Stimulated activated CD8-positive, alpha-beta memory T cell treated with anti-CD3 and anti-CD28 coated beads, Interleukin-12 subunit alpha, Interleukin-12 subunit beta, amount 100 ng/mL, for 1 hour (primary cell): ENCODE measurements at regions not wholly inside any gene's neighbourhood (a gene's known extent, or its start where the extent isn't known, plus 50 kb on each side); places are given as distances from the start of the nearest gene placed in this dataset.
"Not testable (repeated sequence)": the region's sequence is repeated elsewhere in the genome, so short reads cannot be mapped to it uniquely, and the experiment has no call there.

Source experiments
- DNase-seq: peaks from one replicate; pipeline ENCODE4 v3.0.0-alpha.2; 2020; ENCODE audit warnings: low read depth

- DNase-seq = no peak
Measured at GRCh38 chr5:104890767-104891166, 1328.2 kb upstream of the NUDT12 start.

DNA sequence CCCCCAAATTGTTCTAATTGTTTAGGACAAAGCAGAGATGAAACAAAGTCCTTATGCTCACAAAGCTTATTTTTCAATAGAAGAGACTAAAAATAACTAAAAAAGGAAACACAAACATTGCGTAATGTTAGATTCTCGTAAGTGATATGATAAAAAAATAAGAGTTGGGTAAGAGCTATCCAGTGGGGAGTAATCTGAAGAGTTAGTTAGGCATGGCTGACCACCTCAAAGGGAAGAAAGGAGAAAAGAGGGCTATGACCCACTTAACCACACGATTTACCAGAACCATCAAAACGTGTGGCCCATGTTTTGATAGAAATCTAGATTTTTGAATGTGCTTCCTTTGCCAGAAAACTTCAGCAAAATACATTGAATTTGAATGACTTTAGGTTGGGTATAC lies 1296.8 kb upstream of the NUDT12 start:
- DNase-seq = no peak

DNA sequence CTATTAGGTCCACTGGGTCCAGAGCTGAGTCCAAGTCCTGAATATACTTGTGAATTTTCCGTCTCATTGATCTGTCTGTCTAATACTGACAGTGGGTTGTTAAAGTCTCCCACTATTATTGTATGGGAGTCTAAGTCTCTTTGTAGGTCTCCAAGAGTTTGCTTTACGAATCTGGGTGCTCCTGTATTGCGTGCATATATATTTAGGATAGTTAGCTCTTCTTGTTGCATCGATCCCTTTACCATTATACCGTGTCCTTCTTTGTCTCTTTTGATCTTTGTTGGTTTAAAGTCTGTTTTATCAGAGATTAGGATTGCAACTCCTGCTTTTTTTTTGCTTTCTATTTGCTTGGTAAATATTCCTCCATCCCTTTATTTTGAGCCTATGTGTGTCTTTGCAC lies 1289.5 kb upstream of the NUDT12 start:
- DNase-seq = not testable (repeated sequence)

DNA sequence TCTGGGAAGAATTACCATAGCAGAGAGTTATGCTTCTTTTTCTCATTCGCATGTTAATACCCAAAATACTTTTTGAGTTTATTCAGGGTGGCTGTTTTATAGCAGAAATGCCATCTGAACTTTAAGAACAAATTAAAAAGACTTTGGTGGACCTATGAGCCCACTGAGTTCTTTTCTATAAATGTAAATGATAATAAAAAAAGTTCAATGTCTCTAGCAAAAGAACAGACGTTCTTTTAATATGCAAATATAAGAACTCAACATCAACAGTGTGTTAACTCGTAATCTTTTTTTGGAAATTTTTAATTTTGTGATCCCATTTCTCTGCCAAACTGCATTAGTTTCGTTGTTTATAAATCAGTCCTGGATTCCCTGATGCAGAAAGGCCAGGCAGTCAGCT lies 1283.0 kb upstream of the NUDT12 start:
- DNase-seq = no peak

DNA sequence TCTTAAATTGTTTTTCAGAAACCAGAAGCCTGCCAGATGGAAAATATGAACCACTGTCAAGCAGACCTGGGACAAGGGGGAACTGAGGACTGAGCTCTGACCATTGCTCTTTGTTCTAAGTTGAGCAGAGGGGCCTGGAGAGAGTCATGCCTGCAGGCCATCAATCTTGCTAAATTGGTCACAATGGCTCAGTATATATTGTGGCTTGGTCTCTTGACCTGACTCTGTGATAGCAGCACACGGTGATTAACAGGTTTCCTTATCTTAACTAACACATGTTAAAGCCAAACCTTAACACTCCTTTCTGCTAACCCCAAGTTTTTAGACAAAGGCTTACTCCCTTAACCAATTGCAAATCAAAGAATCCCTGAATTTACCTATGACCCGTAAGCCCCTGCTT lies 1281.2 kb upstream of the NUDT12 start:
- DNase-seq = no peak

- DNase-seq = no peak
Measured at GRCh38 chr5:104840284-104840683, 1277.7 kb upstream of the NUDT12 start.

GRCh38 chr5:104831515-104831914 lies 1268.9 kb upstream of the NUDT12 start:
- not testable (repeated sequence) for DNase-seq

DNA sequence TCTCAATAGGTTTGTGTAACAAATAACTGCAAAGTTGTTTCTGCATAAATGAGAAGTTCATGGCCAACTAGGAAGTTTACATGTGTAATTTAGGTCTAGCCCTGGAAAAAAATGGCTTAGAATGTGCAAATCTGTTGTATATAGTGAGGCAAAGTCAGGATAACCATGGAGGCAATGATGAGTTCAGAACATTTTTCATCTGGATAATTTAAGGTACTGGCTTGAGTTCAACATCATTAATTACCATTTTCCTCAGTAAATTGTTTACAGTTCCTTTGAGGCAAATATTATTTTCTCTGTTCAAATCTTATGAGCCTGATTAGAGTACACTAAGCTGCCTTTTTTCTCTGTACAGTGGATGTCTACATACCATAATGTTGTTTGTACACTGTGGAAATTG lies 1259.0 kb upstream of the NUDT12 start:
- no peak for DNase-seq

GRCh38 chr5:104817127-104817526 lies 1254.5 kb upstream of the NUDT12 start:
- no peak for DNase-seq

DNA sequence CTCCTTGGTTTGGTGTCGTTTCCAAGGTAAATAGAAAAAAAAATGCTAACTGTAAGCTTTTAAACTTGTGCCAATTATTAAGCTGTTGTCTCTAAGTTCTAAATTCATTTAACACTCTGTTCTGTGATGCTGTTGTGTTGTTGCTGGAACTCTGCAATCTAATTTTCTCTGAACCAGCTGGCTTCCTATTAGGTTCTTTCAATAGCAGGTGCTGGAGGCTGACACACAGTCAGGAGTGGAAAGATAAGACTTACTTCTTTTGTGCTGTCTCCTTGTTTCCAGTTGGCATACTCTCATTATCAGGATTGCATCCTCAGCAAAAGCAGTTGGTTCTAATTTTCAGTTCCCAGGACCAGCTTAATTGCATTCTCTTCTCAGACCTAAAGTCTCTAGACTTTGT lies 1252.6 kb upstream of the NUDT12 start:
- DNase-seq = no peak

- no peak for DNase-seq
Measured at GRCh38 chr5:104800440-104801048, 1238.0 kb upstream of the NUDT12 start.

DNA sequence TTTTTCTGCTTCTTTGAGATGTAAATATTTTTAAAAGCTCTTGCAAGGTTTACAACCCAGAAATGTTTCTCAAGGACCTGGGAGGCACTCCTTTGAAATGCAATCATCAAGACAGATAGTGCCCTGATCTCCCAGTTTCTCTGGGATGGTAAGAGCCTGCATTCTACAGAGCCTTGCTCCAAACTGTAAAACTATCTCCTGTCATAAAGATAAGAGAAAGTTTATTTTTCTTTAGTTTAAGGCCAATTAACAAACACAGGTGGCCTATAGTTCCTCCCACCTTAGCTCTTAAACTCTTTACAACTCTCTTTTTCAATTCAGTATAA lies 1231.1 kb upstream of the NUDT12 start:
- no peak for DNase-seq

- DNase-seq = no peak
Measured at GRCh38 chr5:104793031-104793754, 1230.6 kb upstream of the NUDT12 start.

GRCh38 chr5:104789366-104789765 lies 1226.8 kb upstream of the NUDT12 start:
- no peak for DNase-seq

DNA sequence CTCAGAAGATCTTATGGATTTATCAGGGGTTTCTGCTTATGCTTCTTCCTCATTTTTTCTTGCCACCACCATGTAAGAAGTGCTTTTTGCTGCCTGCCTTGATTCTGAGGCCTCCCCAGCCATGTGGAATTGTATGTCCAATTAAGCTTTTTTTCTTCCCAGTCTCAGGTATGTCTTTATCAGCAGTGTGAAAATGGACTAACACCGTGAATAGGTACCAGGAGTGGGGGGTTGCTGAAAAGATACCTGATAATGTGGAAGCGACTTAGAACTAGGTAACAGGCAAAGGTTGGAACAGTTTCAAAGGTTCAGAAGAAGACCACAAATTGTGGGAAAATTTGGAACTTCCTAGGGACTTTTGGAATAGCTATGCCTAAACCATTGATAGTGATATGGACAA lies 1222.5 kb upstream of the NUDT12 start:
- DNase-seq = no peak

DNA sequence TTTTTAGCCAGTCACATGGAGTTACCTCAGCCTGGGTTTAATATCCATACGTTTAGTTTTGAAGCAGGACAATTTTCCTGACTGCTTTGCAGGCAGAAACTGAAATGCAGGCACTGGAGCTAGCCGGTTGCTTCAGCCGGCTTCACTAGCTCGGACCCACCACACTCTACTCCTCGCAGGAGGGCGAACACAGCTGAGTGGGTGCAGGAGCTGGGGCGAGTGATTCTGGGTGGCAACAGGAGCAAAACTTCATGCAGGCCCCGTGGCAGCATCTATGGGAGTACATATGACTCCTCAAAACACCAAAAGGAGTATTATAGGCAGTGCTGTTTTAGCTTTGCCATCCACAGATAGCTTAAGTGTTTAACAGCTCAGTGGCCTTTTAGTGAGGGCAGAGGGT lies 1211.8 kb upstream of the NUDT12 start:
- DNase-seq = no peak

DNA sequence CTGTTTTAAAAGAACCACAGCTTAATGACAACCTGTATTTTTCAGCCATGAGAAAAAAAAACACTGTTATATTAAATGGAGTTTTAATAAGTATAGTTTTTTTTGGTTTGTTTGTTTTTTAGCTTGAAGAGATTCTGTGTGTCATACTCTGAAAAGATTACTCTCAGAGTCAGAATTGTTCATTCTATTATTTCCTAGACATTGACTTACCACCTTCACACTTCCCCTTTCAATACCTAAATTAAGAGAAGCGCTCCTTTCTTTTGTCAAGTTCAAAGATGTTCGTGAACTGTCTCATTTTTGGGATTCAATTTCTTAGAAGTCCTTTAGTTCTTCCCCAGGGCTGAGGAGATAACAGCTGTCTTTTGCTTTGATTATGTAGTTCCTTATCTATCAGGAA lies 1201.6 kb upstream of the NUDT12 start:
- no peak for DNase-seq

DNA sequence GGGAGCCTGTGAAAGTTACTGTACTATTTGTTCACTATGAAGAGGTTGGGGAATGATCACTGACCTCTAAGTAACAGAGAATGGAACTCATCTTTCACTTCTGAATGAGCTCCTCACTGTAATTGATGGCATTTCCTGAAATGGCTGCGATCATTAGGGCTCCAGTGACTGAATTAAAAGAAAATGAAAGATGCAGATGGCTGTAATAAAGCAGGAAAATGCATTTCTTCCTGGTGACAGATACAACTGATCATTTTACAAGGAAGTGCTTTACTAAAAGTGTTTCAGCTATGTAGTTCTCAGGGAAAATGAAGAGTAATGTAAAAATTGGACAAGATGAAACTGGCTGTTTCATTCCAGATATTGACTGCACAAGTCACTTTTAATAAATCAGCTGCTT lies 1200.6 kb upstream of the NUDT12 start:
- no peak for DNase-seq

DNA sequence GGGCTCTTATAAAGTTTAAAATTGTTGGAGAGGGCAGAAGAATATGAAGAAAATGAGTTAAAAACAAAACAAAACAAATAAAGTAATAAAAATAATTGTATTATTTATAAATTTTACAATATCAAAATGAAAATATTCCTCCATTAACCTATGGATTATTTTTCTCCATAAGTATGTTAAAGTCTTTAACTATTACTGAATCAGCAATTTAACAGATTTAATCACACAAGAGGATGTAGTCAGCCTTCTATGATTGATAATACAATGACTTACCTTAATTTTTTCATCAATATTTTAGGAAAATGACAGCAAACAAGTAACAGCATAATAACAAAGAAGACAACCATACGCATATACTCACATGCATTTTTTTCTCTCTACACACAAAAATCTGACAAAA lies 1195.3 kb upstream of the NUDT12 start:
- no peak for DNase-seq

GRCh38 chr5:104755806-104756205 lies 1193.2 kb upstream of the NUDT12 start:
- DNase-seq = no peak

GRCh38 chr5:104754311-104754995 lies 1191.9 kb upstream of the NUDT12 start:
- no peak for DNase-seq

DNA sequence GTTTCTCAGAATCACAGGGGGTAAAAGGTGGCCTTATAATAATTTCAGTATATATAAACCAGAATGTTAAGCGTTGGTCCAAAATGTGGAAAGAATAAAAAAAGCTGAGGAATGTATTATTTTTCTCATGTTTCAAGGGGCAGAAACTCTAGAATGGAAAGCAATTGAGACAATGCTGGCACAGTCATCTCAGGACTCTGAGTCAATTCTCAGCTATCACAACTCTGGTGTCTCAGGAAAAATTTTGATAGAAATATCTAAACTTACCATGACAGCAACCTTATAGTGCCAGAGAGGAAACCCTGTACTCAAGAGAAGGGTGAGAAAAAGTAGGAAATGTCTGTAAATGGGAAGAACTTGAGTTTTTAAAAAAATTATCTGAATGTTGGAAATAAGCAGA lies 1189.4 kb upstream of the NUDT12 start:
- DNase-seq = no peak

DNA sequence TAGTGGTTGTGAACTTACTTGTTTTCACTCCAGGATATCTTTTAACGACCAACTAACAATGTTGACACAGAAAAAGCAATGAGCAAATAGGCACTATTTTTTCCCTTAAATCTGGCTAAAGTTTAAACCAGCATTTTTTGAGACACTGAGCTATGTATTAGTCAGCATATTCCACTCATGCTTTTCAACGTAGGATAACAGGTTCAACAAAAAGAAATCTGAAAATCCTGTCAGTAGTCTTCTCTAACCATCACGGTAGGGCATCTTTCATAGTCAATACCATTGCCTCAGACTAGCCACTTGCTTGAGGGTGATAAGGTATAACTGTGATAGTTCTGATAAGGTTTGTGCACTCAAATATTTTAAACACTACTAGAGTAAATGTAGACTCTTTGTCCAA lies 1177.3 kb upstream of the NUDT12 start:
- no peak for DNase-seq

DNA sequence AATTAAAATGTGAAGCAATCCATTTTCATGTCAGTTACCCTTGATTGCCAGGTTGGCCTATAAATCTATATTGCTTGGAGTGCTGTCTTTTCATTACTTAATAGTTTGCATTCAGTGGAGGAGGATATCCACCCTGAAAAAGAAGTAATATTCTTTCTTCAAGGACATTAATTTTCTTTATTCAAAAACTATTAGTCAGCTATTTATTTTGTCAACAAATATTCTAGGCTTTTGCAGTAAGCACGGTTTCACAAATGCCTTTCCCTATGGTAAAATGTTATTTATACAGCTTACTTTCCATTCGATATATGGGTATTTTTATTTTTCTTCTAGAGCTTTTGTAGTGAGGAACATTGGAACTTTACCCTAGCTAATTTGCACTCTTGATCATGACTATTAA lies 1176.9 kb upstream of the NUDT12 start:
- no peak for DNase-seq
